IPS-18c (cell line): ENCODE measurements at regions not wholly inside any gene's neighbourhood (a gene's known extent, or its start where the extent isn't known, plus 50 kb on each side); places are given as distances from the start of the nearest gene placed in this dataset.

Source experiments
- H3K4me3 ChIP-seq: 2 replicates; pipeline ENCODE4 v1.7.0; 2013; ENCODE audit warnings: low read depth, mild to moderate bottlenecking, low read length, moderate library complexity; ENCODE audit not compliant: insufficient read depth
- H3K9me3 ChIP-seq: one replicate; pipeline ENCODE4 v1.6.1; 2013; ENCODE audit warnings: mild to moderate bottlenecking, low read length, moderate library complexity; ENCODE audit not compliant: control insufficient read depth, insufficient read depth

GRCh38 chr19:30608471-30608870 lies 236.3 kb downstream of the ZNF536 start:
- no peaks in the 10 kb centered on the region for H3K9me3 ChIP-seq
- H3K4me3 ChIP-seq: no peak overlapping the region
